HG03025 (cell line): ENCODE measurements at regions not wholly inside any gene's neighbourhood (a gene's known extent, or its start where the extent isn't known, plus 50 kb on each side); places are given as distances from the start of the nearest gene placed in this dataset.
"Not testable (repeated sequence)": the region's sequence is repeated elsewhere in the genome, so short reads cannot be mapped to it uniquely, and the experiment has no call there.

Experiments
- ATAC-seq: cut with Tn5 transposase; IDR thresholded peaks from one replicate; pipeline ENCODE4 v1.9.1; 2021; ENCODE audit warnings: mild to moderate bottlenecking, moderate library complexity; ENCODE audit not compliant: unreplicated experiment, low FRiP score

GRCh38 chr6:92011681-92012245 is 1407.6 kb downstream of the EPHA7 start:
- ATAC-seq = no peak

- no peak for ATAC-seq
These were observed 1410.4 kb downstream of the EPHA7 start for GRCh38 chr6:92008757-92009502.

DNA sequence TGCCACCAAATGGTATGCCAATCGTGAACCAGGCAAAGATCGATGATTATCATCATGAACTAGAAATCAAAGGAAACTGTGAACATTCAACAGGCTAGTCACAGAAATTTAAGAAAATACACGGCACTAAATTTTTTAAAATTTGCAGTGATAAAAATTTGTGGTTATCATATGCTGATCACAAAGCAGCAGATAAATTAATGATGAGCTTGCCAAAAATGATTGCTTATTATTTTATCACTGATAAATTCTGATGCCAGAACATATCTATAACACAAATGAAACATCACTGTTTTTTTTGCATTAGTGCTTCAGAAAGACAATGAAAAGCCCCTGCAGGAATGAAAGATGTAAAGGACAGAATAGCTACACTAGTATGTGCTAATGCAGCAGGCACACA is 1413.2 kb upstream of the MAP3K7 start:
- ATAC-seq = no peak

DNA sequence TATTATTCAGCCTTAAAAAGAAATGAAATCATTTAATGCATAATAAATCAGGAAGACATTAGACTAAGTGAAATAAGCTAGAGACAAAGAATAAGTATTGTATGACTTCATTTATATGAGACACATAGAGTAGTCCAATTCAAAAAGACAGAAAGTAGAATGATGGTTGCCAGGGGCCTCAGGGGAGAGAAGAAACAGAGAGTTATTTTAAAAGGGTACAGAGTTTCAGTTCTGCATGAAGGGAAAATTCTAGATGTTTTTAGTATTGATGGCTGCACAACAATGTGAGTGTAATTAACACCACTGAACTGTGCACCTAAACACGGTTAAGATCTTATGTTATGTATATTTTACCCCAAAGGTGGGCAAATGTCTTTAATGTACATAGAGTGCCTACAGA is 1407.9 kb upstream of the MAP3K7 start:
- no peak for ATAC-seq

DNA sequence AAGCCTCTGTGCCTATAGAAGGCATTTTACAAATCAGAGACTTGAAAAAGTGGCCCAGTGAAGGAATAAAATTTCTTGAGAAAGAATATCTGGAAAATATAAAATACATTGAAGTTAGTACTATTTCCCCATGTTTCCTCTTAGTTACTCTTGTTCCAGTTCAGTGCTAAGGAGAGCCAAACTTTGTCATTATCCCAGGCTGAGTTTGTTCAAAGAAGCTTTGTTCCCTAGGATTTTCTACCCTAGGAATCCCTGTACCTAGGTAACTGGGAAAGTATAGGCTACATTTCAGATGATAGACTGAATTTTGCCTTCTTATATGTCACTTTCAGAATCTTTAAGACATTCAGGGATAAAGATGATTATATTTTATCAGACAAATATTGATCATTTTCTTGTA is 1395.7 kb upstream of the MAP3K7 start:
- no peak for ATAC-seq

GRCh38 chr6:91976797-91977196 is 1389.9 kb upstream of the MAP3K7 start:
- no peak for ATAC-seq

- ATAC-seq = no peak
These were observed 1383.8 kb upstream of the MAP3K7 start for GRCh38 chr6:91970700-91971099.

DNA sequence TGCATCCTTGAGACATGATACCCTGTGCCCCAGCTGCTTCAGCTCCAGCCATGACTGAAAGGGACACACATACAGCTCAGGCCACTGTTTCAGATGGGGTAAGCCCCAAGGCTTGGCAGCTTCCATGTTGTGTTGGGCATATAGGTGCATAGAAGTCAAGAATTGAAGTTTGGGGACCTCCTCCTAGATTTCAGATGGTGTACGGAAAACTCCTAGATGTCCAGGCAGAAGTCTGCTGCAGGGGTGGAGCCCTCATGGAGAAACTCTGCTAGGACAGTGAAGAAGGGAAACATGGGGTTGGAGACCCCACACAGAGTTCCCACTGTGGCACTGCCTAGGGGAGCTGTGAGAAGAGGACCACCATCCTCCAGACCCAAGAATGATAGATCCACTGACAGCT is 1379.0 kb upstream of the MAP3K7 start:
- ATAC-seq = no peak

DNA sequence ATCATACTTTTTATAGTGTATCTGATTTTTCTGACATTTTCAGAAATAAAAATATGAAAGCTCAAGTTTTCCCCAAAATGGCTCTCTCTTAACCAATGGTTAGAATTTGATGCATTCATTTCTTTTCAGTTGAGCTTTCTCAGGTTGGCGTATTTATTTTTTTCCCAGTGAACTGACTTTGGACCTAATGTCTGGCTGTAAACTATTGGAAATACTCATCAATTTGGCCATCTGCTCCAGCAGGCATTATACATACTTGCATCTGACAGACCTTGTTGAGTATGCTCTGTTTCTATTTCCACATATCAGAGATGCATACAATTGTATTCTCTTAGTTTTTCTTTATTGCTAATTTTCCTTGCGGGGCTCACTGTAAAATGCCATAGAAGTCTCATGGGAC is 1374.8 kb upstream of the MAP3K7 start:
- ATAC-seq = no peak

- ATAC-seq = no peak
These were observed 1374.4 kb upstream of the MAP3K7 start for GRCh38 chr6:91961236-91961635.

DNA sequence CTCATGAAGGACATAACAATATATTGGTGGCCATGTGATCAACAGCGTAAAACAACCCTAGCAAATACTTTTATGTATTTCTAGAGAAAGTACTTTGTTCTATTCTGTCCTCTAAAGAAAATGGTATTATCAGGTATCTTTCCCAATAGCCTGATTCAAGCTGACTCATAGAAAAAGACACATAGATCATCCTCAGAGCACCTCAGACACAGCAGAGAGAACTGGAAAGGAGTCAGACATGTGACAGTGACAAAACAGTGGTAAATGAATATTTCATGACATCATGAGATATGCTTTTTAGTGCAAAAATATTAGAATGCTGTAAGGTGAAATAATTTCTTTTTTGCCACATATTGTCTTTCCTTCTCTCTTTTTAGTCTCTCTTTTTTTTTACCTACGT is 1355.0 kb upstream of the MAP3K7 start:
- no peak for ATAC-seq

DNA sequence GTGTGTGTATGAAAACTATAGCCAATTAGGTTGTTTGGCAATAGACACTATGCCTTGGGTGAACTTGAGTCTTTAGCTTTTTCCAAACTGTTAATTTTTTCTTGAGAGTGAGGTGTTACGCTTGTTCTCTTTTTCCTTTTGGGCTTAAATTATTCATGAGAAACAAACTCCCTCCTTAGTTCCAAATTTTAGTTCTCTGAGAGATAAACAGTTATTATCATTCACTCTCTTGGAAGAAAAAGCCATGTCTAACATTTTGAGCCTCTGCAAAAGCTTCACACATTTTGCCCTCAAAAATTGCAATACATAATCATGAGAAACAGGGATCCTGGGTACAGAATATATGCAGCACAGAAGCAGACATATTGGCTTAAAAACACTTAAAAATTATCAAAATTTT is 1353.9 kb upstream of the MAP3K7 start:
- no peak for ATAC-seq

DNA sequence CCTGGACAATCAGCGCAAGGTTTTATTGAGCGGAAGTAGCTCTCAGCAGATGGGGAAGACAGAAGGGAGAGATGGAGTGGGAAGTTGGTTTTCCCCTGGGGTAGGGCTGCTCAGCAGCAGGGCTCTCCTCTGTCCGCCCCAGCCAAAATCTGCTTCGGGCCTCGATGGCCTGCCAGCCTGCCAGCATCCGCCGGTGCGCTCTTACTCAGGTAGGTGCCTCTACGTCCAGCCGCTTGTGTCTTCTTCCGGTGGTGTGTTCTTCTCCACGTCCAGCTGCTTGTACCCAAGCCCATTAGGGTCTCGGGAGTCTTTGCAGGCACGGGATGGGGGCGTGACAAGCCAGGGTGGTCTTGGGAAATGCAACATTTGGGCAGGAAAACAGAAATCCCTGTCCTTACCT is 1340.0 kb upstream of the MAP3K7 start:
- no peak for ATAC-seq

DNA sequence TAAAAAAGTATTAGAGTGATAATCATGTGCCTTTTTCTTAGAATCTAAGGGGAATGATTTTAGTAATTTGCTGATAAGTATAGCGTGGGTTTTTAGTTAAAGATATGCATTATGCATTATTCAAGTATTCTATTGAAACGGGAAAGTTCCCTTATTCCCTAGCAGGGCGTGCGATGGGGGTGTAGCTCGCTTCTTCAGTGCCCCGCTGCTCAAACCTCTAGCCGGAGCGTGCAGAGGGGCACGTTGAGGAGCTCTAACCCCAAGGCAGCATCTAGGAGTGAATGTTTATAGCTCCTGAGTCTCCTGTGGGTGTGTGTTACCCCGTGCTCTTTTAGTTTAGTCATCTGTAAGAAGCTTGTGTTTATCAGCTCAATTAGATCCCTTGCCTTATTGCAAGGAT is 1339.5 kb upstream of the MAP3K7 start:
- no peak for ATAC-seq

- ATAC-seq = no peak
These were observed 1325.1 kb upstream of the MAP3K7 start for GRCh38 chr6:91911945-91912344.

- ATAC-seq = no peak
These were observed 1317.8 kb upstream of the MAP3K7 start for GRCh38 chr6:91904586-91905164.

- ATAC-seq = no peak
These were observed 1308.9 kb upstream of the MAP3K7 start for GRCh38 chr6:91895599-91896285.

GRCh38 chr6:91886183-91886795 is 1299.4 kb upstream of the MAP3K7 start:
- no peak for ATAC-seq

DNA sequence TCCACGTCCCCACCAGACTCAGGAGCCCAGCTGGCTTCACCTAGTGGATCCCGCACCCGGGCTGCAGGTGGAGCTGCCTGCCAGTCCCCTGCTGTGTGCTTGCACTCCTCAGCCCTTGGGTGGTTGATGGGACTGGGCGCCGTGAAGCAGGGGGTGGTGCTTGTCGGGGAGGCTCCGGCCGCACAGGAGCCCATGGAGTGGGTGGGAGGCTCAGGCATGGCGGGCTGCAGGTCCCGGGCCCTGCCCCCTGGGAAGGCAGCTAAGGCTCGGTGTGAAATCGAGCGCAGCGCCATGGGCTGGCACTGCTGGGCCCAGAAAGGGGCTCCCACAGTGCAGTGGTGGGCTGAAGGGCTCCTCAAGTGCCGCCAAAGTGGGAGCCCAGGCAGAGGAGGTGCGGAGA is 1294.9 kb upstream of the MAP3K7 start:
- not testable (repeated sequence) for ATAC-seq

DNA sequence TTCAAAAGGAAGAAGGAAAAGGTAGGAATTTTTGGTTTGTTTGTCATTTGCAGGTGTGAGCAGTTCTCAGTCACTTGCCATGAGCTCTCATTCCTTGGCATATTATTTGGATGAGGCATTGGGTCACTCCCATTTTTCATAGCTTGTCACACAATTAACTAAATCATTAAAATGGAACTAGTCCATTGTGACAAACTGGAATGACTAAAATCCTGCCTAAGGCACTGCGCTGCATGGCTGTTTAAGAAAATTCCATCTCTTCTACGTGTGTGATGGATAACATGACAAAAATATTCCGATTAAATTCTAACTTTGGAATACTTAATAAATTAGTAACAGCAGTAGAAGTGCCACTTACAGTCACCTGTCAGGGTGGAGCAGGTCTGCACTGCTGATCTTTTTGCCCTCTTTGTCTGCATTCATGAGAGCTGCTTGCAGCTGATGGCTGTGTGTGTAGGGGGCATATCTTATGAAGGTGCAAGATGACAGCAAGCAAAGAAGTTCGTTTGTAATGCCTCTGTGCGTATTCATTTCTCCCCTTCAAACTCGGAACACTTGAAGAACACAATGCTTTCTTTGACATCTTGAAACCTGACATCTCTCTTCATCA is 1292.6 kb upstream of the MAP3K7 start:
- ATAC-seq = no peak

GRCh38 chr6:91877994-91878393 is 1291.1 kb upstream of the MAP3K7 start:
- ATAC-seq = no peak
